ENCODE measurements at regions not wholly inside any gene's neighbourhood (a gene's known extent, or its start where the extent isn't known, plus 50 kb on each side); places are given as distances from the start of the nearest gene placed in this dataset.

GRCh38 chr20:60901831-60902230 lies 350.2 kb upstream of the CDH4 start:
- no peak for DNase-seq (ENCODE audit: low spot score)

- DNase-seq (ENCODE audit: low spot score) = no peak
Measured at GRCh38 chr20:60903325-60903971, 348.6 kb upstream of the CDH4 start.

- DNase-seq (ENCODE audit: low spot score) = no peak
Measured at GRCh38 chr20:60904730-60905129, 347.3 kb upstream of the CDH4 start.

- DNase-seq (ENCODE audit: low spot score) = no peak
Measured at GRCh38 chr20:60905919-60906318, 346.1 kb upstream of the CDH4 start.

GRCh38 chr20:60906555-60906954 lies 345.5 kb upstream of the CDH4 start:
- DNase-seq (ENCODE audit: low spot score) = no peak

GRCh38 chr20:60913298-60913697 lies 338.8 kb upstream of the CDH4 start:
- DNase-seq (ENCODE audit: low spot score) = no peak

GRCh38 chr20:60921022-60921622 lies 330.9 kb upstream of the CDH4 start:
- no peak for DNase-seq (ENCODE audit: low spot score)

- DNase-seq (ENCODE audit: low spot score) = no peak
Measured at GRCh38 chr20:60926831-60927230, 325.2 kb upstream of the CDH4 start.

- DNase-seq (ENCODE audit: low spot score) = no peak
Measured at GRCh38 chr20:60928341-60928740, 323.7 kb upstream of the CDH4 start.

GRCh38 chr20:60930023-60930790 lies 321.9 kb upstream of the CDH4 start:
- no peak for DNase-seq (ENCODE audit: low spot score)

GRCh38 chr20:60931696-60932095 lies 320.4 kb upstream of the CDH4 start:
- DNase-seq (ENCODE audit: low spot score) = no peak

- no peak for DNase-seq (ENCODE audit: low spot score)
Measured at GRCh38 chr20:60934724-60935123, 317.3 kb upstream of the CDH4 start.

GRCh38 chr20:60935971-60936370 lies 316.1 kb upstream of the CDH4 start:
- no peak for DNase-seq (ENCODE audit: low spot score)

- no peak for DNase-seq (ENCODE audit: low spot score)
Measured at GRCh38 chr20:60937585-60937984, 314.5 kb upstream of the CDH4 start.

GRCh38 chr20:60941379-60941778 lies 310.7 kb upstream of the CDH4 start:
- no peak for DNase-seq (ENCODE audit: low spot score)

- no peak for DNase-seq (ENCODE audit: low spot score)
Measured at GRCh38 chr20:60947819-60948218, 304.2 kb upstream of the CDH4 start.

GRCh38 chr20:60948224-60948623 lies 303.8 kb upstream of the CDH4 start:
- no peak for DNase-seq (ENCODE audit: low spot score)

GRCh38 chr20:60950561-60950960 lies 301.5 kb upstream of the CDH4 start:
- DNase-seq (ENCODE audit: low spot score) = no peak

- DNase-seq (ENCODE audit: low spot score) = no peak
Measured at GRCh38 chr20:60950974-60951373, 301.1 kb upstream of the CDH4 start.

GRCh38 chr20:60952861-60953260 lies 299.2 kb upstream of the CDH4 start:
- no peak for DNase-seq (ENCODE audit: low spot score)

- no peak for DNase-seq (ENCODE audit: low spot score)
Measured at GRCh38 chr20:60953321-60953720, 298.7 kb upstream of the CDH4 start.

GRCh38 chr20:60955706-60956105 lies 296.4 kb upstream of the CDH4 start:
- no peak for DNase-seq (ENCODE audit: low spot score)

- no peak for DNase-seq (ENCODE audit: low spot score)
Measured at GRCh38 chr20:60956194-60956593, 295.9 kb upstream of the CDH4 start.

All from GM03348 (cell line).